GM04503 (cell line): ENCODE measurements at regions not wholly inside any gene's neighbourhood (a gene's known extent, or its start where the extent isn't known, plus 50 kb on each side); places are given as distances from the start of the nearest gene placed in this dataset.

Source experiments
- DNase-seq: peaks from one replicate; pipeline ENCODE4 v3.0.0-alpha.2; 2012; ENCODE audit warnings: low read depth

GRCh38 chr1:147811273-147811672 lies 50.9 kb upstream of the GJA5 start:
- no peak for DNase-seq

- no peak for DNase-seq
Observed at GRCh38 chr1:147811751-147812150, 51.3 kb upstream of the GJA5 start.

GRCh38 chr1:147812799-147813198 lies 52.4 kb upstream of the GJA5 start:
- no peak for DNase-seq

GRCh38 chr1:147815503-147815902 lies 55.1 kb upstream of the GJA5 start:
- DNase-seq, result no peak

GRCh38 chr1:147820761-147821297 lies 60.4 kb upstream of the GJA5 start:
- DNase-seq, result no peak

- DNase-seq, result peak; percentile 1
Observed at GRCh38 chr1:147821883-147822282, 61.5 kb upstream of the GJA5 start.

GRCh38 chr1:147822292-147822691 lies 61.9 kb upstream of the GJA5 start:
- no peak for DNase-seq

- DNase-seq, result no peak
Observed at GRCh38 chr1:147824001-147824400, 63.6 kb upstream of the GJA5 start.

GRCh38 chr1:147824798-147825197 lies 64.4 kb upstream of the GJA5 start:
- no peak for DNase-seq

GRCh38 chr1:147825586-147825985 lies 65.2 kb upstream of the GJA5 start:
- DNase-seq, result no peak

GRCh38 chr1:147826259-147826658 lies 65.9 kb upstream of the GJA5 start:
- DNase-seq, result no peak

GRCh38 chr1:147833231-147833860 lies 69.2 kb upstream of the GJA8 start:
- DNase-seq, result no peak

GRCh38 chr1:147834181-147834580 lies 68.4 kb upstream of the GJA8 start:
- DNase-seq, result no peak

GRCh38 chr1:147834810-147835209 lies 67.8 kb upstream of the GJA8 start:
- no peak for DNase-seq

GRCh38 chr1:147837129-147837963 lies 65.2 kb upstream of the GJA8 start:
- DNase-seq, result no peak

GRCh38 chr1:147837964-147838292 lies 64.7 kb upstream of the GJA8 start:
- no peak for DNase-seq

- no peak for DNase-seq
Observed at GRCh38 chr1:147840909-147841308, 61.7 kb upstream of the GJA8 start.

- no peak for DNase-seq
Observed at GRCh38 chr1:147842578-147842977, 60.0 kb upstream of the GJA8 start.

- DNase-seq, result no peak
Observed at GRCh38 chr1:147843486-147843885, 59.1 kb upstream of the GJA8 start.

GRCh38 chr1:147847831-147848230 lies 54.8 kb upstream of the GJA8 start:
- no peak for DNase-seq

- DNase-seq, result no peak
Observed at GRCh38 chr1:147849098-147849895, 53.3 kb upstream of the GJA8 start.

- no peak for DNase-seq
Observed at GRCh38 chr1:147850737-147851136, 51.9 kb upstream of the GJA8 start.

- DNase-seq, result no peak
Observed at GRCh38 chr1:147851149-147851548, 51.4 kb upstream of the GJA8 start.
